ENCODE measurements at regions not wholly inside any gene's neighbourhood (a gene's known extent, or its start where the extent isn't known, plus 50 kb on each side); places are given as distances from the start of the nearest gene placed in this dataset.

- no peak for DNase-seq (ENCODE audit: low read depth, low spot score)
- Histone ChIP-seq H3K27ac (ENCODE audit: low read length) (no peak overlapping the region), H3K27me3 (ENCODE audit: control insufficient read depth, insufficient read depth, low read length) (no peaks in the 10 kb centered on the region), H3K4me3 (ENCODE audit: low read depth in 2 of 2, low read length in 2 of 2) (no peak overlapping the region), H3K9me3 (ENCODE audit: control insufficient read depth, insufficient read depth, low read depth, low read length) (no peaks in the 10 kb centered on the region), H3K4me1 (ENCODE audit: control insufficient read depth, insufficient read depth, low read length) (no peaks in the 10 kb centered on the region), H3K36me3 (ENCODE audit: control insufficient read depth, insufficient read depth, low read length) (no peaks in the 10 kb centered on the region)
- intact Hi-C loops (cut with micrococcal nuclease; ENCODE audit: unreplicated experiment), result no loop called here
- in situ Hi-C loops (cut with HindIII; ENCODE audit: low pct_unique_long_range_greater_than_20kb, low sequenced_read_pairs), result no loop called here
- no TSS peak for BruUV-seq (replicated peaks)
- ATAC-seq, result no peak
- POLR2A ChIA-PET, result no interaction called here
- TF ChIP-seq TCF7L2 (IDR thresholded peaks at IDR 0.05; ENCODE audit: low read depth, low read length) (no peak), REST (IDR thresholded peaks at IDR 0.05; ENCODE audit: insufficient read depth in 1 of 2, low read depth in 2 of 2, low read length in 1 of 2) (no peak)
- CTCF ChIA-PET, result no interaction called here
These were observed 238.4 kb downstream of the TUBA3C start for GRCh38 chr13:18943273-18943672.

- BruUV-seq (replicated peaks), result no TSS peak
- DNase-seq (ENCODE audit: low read depth, low spot score), result no peak
- H3K4me3 ChIP-seq (ENCODE audit: low read depth in 2 of 2, low read length in 2 of 2), result no peak overlapping the region
- H3K27me3 ChIP-seq (ENCODE audit: control insufficient read depth, insufficient read depth, low read length), result no peaks in the 10 kb centered on the region
- H3K9me3 ChIP-seq (ENCODE audit: control insufficient read depth, insufficient read depth, low read depth, low read length), result no peaks in the 10 kb centered on the region
- in situ Hi-C loops (cut with HindIII; ENCODE audit: low pct_unique_long_range_greater_than_20kb, low sequenced_read_pairs) (no loop called here), intact Hi-C loops (cut with micrococcal nuclease; ENCODE audit: unreplicated experiment) (no loop called here)
- ChIA-PET POLR2A (no interaction called here), CTCF (no interaction called here)
- H3K4me1 ChIP-seq (ENCODE audit: control insufficient read depth, insufficient read depth, low read length), result no peaks in the 10 kb centered on the region
- H3K27ac ChIP-seq (ENCODE audit: low read length), result no peak overlapping the region
- TF ChIP-seq CTCF (IDR thresholded peaks at IDR 0.05), result no peak
- no peak for TF ChIP-seq REST (IDR thresholded peaks at IDR 0.05; ENCODE audit: insufficient read depth in 1 of 2, low read depth in 2 of 2, low read length in 1 of 2)
- no peak for TF ChIP-seq POLR2AphosphoS5 (IDR thresholded peaks at IDR 0.05; ENCODE audit: low read depth, low read length)
- no peak for TF ChIP-seq SIN3A (IDR thresholded peaks at IDR 0.05; ENCODE audit: borderline replicate concordance, insufficient read depth, low read depth, low read length)
- no peak for TF ChIP-seq TCF7L2 (IDR thresholded peaks at IDR 0.05; ENCODE audit: low read depth, low read length)
- ATAC-seq, result no peak
- no peaks in the 10 kb centered on the region for H3K36me3 ChIP-seq (ENCODE audit: control insufficient read depth, insufficient read depth, low read length)
These were observed 245.5 kb downstream of the TUBA3C start for GRCh38 chr13:18936104-18936503.
